ENCODE measurements at regions not wholly inside any gene's neighbourhood (a gene's known extent, or its start where the extent isn't known, plus 50 kb on each side); places are given as distances from the start of the nearest gene placed in this dataset.
"Not testable (repeated sequence)": the region's sequence is repeated elsewhere in the genome, so short reads cannot be mapped to it uniquely, and the experiment has no call there.

GRCh38 chr9:106038266-106039001 lies 344.1 kb downstream of the TMEM38B start:
- no peak for DNase-seq (ENCODE audit: low read depth in 4 of 4, low spot score in 3 of 4)

GRCh38 chr9:106039151-106039935 lies 345.0 kb downstream of the TMEM38B start:
- no peak for DNase-seq (ENCODE audit: low read depth in 4 of 4, low spot score in 3 of 4)

- not testable (repeated sequence) for DNase-seq (ENCODE audit: low read depth in 4 of 4, low spot score in 3 of 4)
Observed at GRCh38 chr9:106041920-106042319, 347.6 kb downstream of the TMEM38B start.

GRCh38 chr9:106051545-106051944 lies 357.2 kb downstream of the TMEM38B start:
- DNase-seq (ENCODE audit: low read depth in 4 of 4, low spot score in 3 of 4) = no peak

GRCh38 chr9:106052166-106052565 lies 357.8 kb downstream of the TMEM38B start:
- DNase-seq (ENCODE audit: low read depth in 4 of 4, low spot score in 3 of 4) = no peak

GRCh38 chr9:106052735-106053134 lies 358.4 kb downstream of the TMEM38B start:
- no peak for DNase-seq (ENCODE audit: low read depth in 4 of 4, low spot score in 3 of 4)

GRCh38 chr9:106056328-106056727 lies 362.0 kb downstream of the TMEM38B start:
- DNase-seq (ENCODE audit: low read depth in 4 of 4, low spot score in 3 of 4) = no peak

- no peak for DNase-seq (ENCODE audit: low read depth in 4 of 4, low spot score in 3 of 4)
Observed at GRCh38 chr9:106058460-106058859, 364.1 kb downstream of the TMEM38B start.

GRCh38 chr9:106059886-106060285 lies 365.5 kb downstream of the TMEM38B start:
- no peak for DNase-seq (ENCODE audit: low read depth in 4 of 4, low spot score in 3 of 4)

- no peak for DNase-seq (ENCODE audit: low read depth in 4 of 4, low spot score in 3 of 4)
Observed at GRCh38 chr9:106060885-106061284, 366.5 kb downstream of the TMEM38B start.

GRCh38 chr9:106062250-106062649 lies 367.9 kb downstream of the TMEM38B start:
- DNase-seq (ENCODE audit: low read depth in 4 of 4, low spot score in 3 of 4) = no peak

- no peak for DNase-seq (ENCODE audit: low read depth in 4 of 4, low spot score in 3 of 4)
Observed at GRCh38 chr9:106065136-106065535, 370.8 kb downstream of the TMEM38B start.

GRCh38 chr9:106065579-106066214 lies 371.4 kb downstream of the TMEM38B start:
- DNase-seq (ENCODE audit: low read depth in 4 of 4, low spot score in 3 of 4) = no peak

GRCh38 chr9:106066940-106067524 lies 372.7 kb downstream of the TMEM38B start:
- no peak for DNase-seq (ENCODE audit: low read depth in 4 of 4, low spot score in 3 of 4)

- no peak for DNase-seq (ENCODE audit: low read depth in 4 of 4, low spot score in 3 of 4)
Observed at GRCh38 chr9:106069241-106069640, 374.9 kb downstream of the TMEM38B start.

GRCh38 chr9:106072421-106072820 lies 378.1 kb downstream of the TMEM38B start:
- DNase-seq (ENCODE audit: low read depth in 4 of 4, low spot score in 3 of 4) = no peak

GRCh38 chr9:106074006-106074405 lies 379.7 kb downstream of the TMEM38B start:
- DNase-seq (ENCODE audit: low read depth in 4 of 4, low spot score in 3 of 4) = no peak

GRCh38 chr9:106075236-106075959 lies 381.1 kb downstream of the TMEM38B start:
- DNase-seq (ENCODE audit: low read depth in 4 of 4, low spot score in 3 of 4) = no peak

GRCh38 chr9:106075960-106076327 lies 381.6 kb downstream of the TMEM38B start:
- no peak for DNase-seq (ENCODE audit: low read depth in 4 of 4, low spot score in 3 of 4)

- DNase-seq (ENCODE audit: low read depth in 4 of 4, low spot score in 3 of 4) = no peak
Observed at GRCh38 chr9:106076711-106077110, 382.4 kb downstream of the TMEM38B start.

GRCh38 chr9:106077731-106078130 lies 383.4 kb downstream of the TMEM38B start:
- no peak for DNase-seq (ENCODE audit: low read depth in 4 of 4, low spot score in 3 of 4)
